Neural crest cell (in vitro differentiated cells): ENCODE measurements at regions not wholly inside any gene's neighbourhood (a gene's known extent, or its start where the extent isn't known, plus 50 kb on each side); places are given as distances from the start of the nearest gene placed in this dataset.

Experiments used
- DNase-seq: peaks from one replicate; pipeline ENCODE4 v3.0.0; 2021; ENCODE audit warnings: low read depth, mixed read lengths, low spot score
- H3K27ac Mint-ChIP-seq: one replicate; pipeline ENCODE4 v1.8.0; 2021; ENCODE audit warnings: mild to moderate bottlenecking, mixed read lengths; ENCODE audit not compliant: unreplicated experiment
- H3K27me3 Mint-ChIP-seq: 2 replicates; pipeline ENCODE4 v1.8.0; 2021; ENCODE audit warnings: low read depth, mild to moderate bottlenecking, mixed read lengths
- H3K36me3 Mint-ChIP-seq: 2 replicates; pipeline ENCODE4 v1.8.0; 2021; ENCODE audit warnings: low read depth, mild to moderate bottlenecking, mixed read lengths
- H3K4me1 Mint-ChIP-seq: 2 replicates; pipeline ENCODE4 v1.8.0; 2021; ENCODE audit warnings: mixed read lengths
- H3K4me3 Mint-ChIP-seq: one replicate; pipeline ENCODE4 v1.8.0; 2021; ENCODE audit warnings: mild to moderate bottlenecking, mixed read lengths
- H3K9me3 Mint-ChIP-seq: 2 replicates; pipeline ENCODE4 v1.8.0; 2021; ENCODE audit warnings: mixed read lengths
- CTCF ChIP-seq: fragments of 200-600 bp; sonication (generic); conservative IDR thresholded peaks from 2 replicates; pipeline ENCODE4 v1.5.0; 2021; ENCODE audit warnings: antibody characterized with exemption, mild to moderate bottlenecking

- DNase-seq, result no peak
- Mint-ChIP-seq H3K9me3 (no peaks in the 10 kb centered on the region), H3K36me3 (no peaks in the 10 kb centered on the region), H3K27ac (peak overlapping the region; percentile 93), H3K27me3 (no peaks in the 10 kb centered on the region), H3K4me3 (no peak overlapping the region), H3K4me1 (peaks cover 61% of the 10 kb centered on the region)
- no peak for TF ChIP-seq CTCF
Measured at GRCh38 chr2:42958741-42959233, 166.4 kb upstream of the HAAO start.

- Mint-ChIP-seq H3K27ac (peak overlapping the region; percentile 58), H3K9me3 (no peaks in the 10 kb centered on the region), H3K36me3 (no peaks in the 10 kb centered on the region), H3K4me3 (no peak overlapping the region), H3K4me1 (peaks cover 57% of the 10 kb centered on the region), H3K27me3 (no peaks in the 10 kb centered on the region)
- DNase-seq, result no peak
- TF ChIP-seq CTCF, result no peak
Measured at GRCh38 chr2:42957861-42958301, 165.5 kb upstream of the HAAO start.

GRCh38 chr2:42957109-42957860 is 164.9 kb upstream of the HAAO start:
- no peaks in the 10 kb centered on the region for H3K36me3 Mint-ChIP-seq
- TF ChIP-seq CTCF, result no peak
- no peak overlapping the region for H3K4me3 Mint-ChIP-seq
- no peak for DNase-seq
- no peak overlapping the region for H3K27ac Mint-ChIP-seq
- no peaks in the 10 kb centered on the region for H3K9me3 Mint-ChIP-seq
- H3K27me3 Mint-ChIP-seq, result no peaks in the 10 kb centered on the region
- H3K4me1 Mint-ChIP-seq, result peaks cover 56% of the 10 kb centered on the region

GRCh38 chr2:42954227-42954962 is 162.0 kb upstream of the HAAO start:
- Mint-ChIP-seq H3K27me3 (no peaks in the 10 kb centered on the region), H3K4me3 (no peak overlapping the region), H3K27ac (peak overlapping the region; percentile 87), H3K4me1 (peaks cover 38% of the 10 kb centered on the region), H3K36me3 (no peaks in the 10 kb centered on the region), H3K9me3 (no peaks in the 10 kb centered on the region)
- TF ChIP-seq CTCF, result no peak
- no peak for DNase-seq

- no peak overlapping the region for H3K27ac Mint-ChIP-seq
Measured at GRCh38 chr2:42953216-42953615, 160.8 kb upstream of the HAAO start.

More at GRCh38 chr2:42953216-42953615, 160.8 kb upstream of the HAAO start:
- no peak for DNase-seq
- H3K4me1 Mint-ChIP-seq, result peaks cover 29% of the 10 kb centered on the region
- no peaks in the 10 kb centered on the region for H3K27me3 Mint-ChIP-seq
- TF ChIP-seq CTCF, result no peak
- H3K9me3 Mint-ChIP-seq, result peaks cover 1% of the 10 kb centered on the region
- no peaks in the 10 kb centered on the region for H3K36me3 Mint-ChIP-seq
- no peak overlapping the region for H3K4me3 Mint-ChIP-seq
